GM18858 (cell line): ENCODE measurements at regions not wholly inside any gene's neighbourhood (a gene's known extent, or its start where the extent isn't known, plus 50 kb on each side); places are given as distances from the start of the nearest gene placed in this dataset.

ENCODE experiments used
- ATAC-seq: cut with Tn5 transposase; IDR thresholded peaks from one replicate; pipeline ENCODE4 v1.9.1; 2021; ENCODE audit not compliant: unreplicated experiment

- no peak for ATAC-seq
These were observed 207.6 kb downstream of the CETN3 start for GRCh38 chr5:90201923-90202322.

- no peak for ATAC-seq
These were observed 216.3 kb downstream of the CETN3 start for GRCh38 chr5:90193185-90193822.

- ATAC-seq, result no peak
These were observed 218.1 kb downstream of the CETN3 start for GRCh38 chr5:90191352-90192045.

GRCh38 chr5:90185897-90186468, 223.6 kb downstream of the CETN3 start:
- ATAC-seq, result no peak

GRCh38 chr5:90184764-90185163, 224.8 kb downstream of the CETN3 start:
- no peak for ATAC-seq

GRCh38 chr5:90182726-90183125, 226.8 kb downstream of the CETN3 start:
- no peak for ATAC-seq

- no peak for ATAC-seq
These were observed 235.3 kb downstream of the CETN3 start for GRCh38 chr5:90174236-90174635.

- no peak for ATAC-seq
These were observed 236.1 kb downstream of the CETN3 start for GRCh38 chr5:90173299-90174030.

- no peak for ATAC-seq
These were observed 238.1 kb downstream of the CETN3 start for GRCh38 chr5:90171466-90171865.

- ATAC-seq, result no peak
These were observed 239.3 kb downstream of the CETN3 start for GRCh38 chr5:90170261-90170660.

GRCh38 chr5:90169078-90169477, 240.5 kb downstream of the CETN3 start:
- ATAC-seq, result no peak

GRCh38 chr5:90168399-90168798, 241.2 kb downstream of the CETN3 start:
- no peak for ATAC-seq

GRCh38 chr5:90166816-90167215, 242.7 kb downstream of the CETN3 start:
- ATAC-seq, result no peak

GRCh38 chr5:90162324-90162723, 247.2 kb downstream of the CETN3 start:
- no peak for ATAC-seq

GRCh38 chr5:90161414-90161813, 248.1 kb downstream of the CETN3 start:
- no peak for ATAC-seq

GRCh38 chr5:90158131-90158530, 251.4 kb downstream of the CETN3 start:
- no peak for ATAC-seq

GRCh38 chr5:90153031-90153430, 256.5 kb downstream of the CETN3 start:
- no peak for ATAC-seq

GRCh38 chr5:90144625-90145327, 264.8 kb downstream of the CETN3 start:
- no peak for ATAC-seq

GRCh38 chr5:90142541-90142940, 267.0 kb downstream of the CETN3 start:
- ATAC-seq, result no peak

GRCh38 chr5:90141984-90142383, 267.6 kb downstream of the CETN3 start:
- no peak for ATAC-seq

GRCh38 chr5:90136952-90137528, 272.5 kb downstream of the CETN3 start:
- no peak for ATAC-seq
